OCI-LY3 (cell line): ENCODE measurements at regions not wholly inside any gene's neighbourhood (a gene's known extent, or its start where the extent isn't known, plus 50 kb on each side); places are given as distances from the start of the nearest gene placed in this dataset.

Experiments used
- H2AFZ ChIP-seq: fragments of 200-600, 300-600 bp; shearing (Covaris generic); 2 replicates; pipeline ENCODE4 v1.6.0; 2014; ENCODE audit warnings: antibody characterized with exemption, low read depth, low read length
- H3K27ac ChIP-seq: fragments of 200-600, 300-600 bp; sonication (generic); 2 replicates; pipeline ENCODE4 v1.5.1; 2014; ENCODE audit warnings: mild to moderate bottlenecking, low read length, moderate library complexity, mixed read lengths
- H3K27me3 ChIP-seq: fragments of 200-600, 300-600 bp; sonication (generic); 2 replicates; pipeline ENCODE4 v1.6.1; 2014; ENCODE audit warnings: low read depth, low read length, mixed read lengths
- H3K36me3 ChIP-seq: fragments of 200-600, 300-600 bp; sonication (generic); replicated peaks from 2 replicates; pipeline ENCODE3; 2014; ENCODE audit warnings: low read depth, low read length, mixed read lengths
- H3K4me1 ChIP-seq: fragments of 300-600, 200-600 bp; sonication (generic); 2 replicates; pipeline ENCODE4 v1.6.1; 2014; ENCODE audit warnings: low read length, mixed read lengths
- H3K4me2 ChIP-seq: fragments of 200-600, 300-600 bp; sonication (generic); 2 replicates; pipeline ENCODE4 v1.6.1; 2014; ENCODE audit warnings: low read length, mixed read lengths
- H3K4me3 ChIP-seq: fragments of 300-600, 200-600 bp; sonication (generic); 2 replicates; pipeline ENCODE4 v1.5.1; 2014; ENCODE audit warnings: antibody characterized with exemption, mild to moderate bottlenecking, low read length, moderate library complexity
- H3K79me2 ChIP-seq: fragments of 300-600, 200-600 bp; shearing (Covaris generic); 2 replicates; pipeline ENCODE4 v1.6.1; 2014; ENCODE audit warnings: mild to moderate bottlenecking, low read length, mixed read lengths
- H3K9ac ChIP-seq: fragments of 300-600, 200-600 bp; shearing (Covaris generic); 2 replicates; pipeline ENCODE4 v1.6.0; 2014; ENCODE audit warnings: mild to moderate bottlenecking, low read length, moderate library complexity
- H3K9me3 ChIP-seq: fragments of 200-600, 300-600 bp; shearing (Covaris generic); 2 replicates; pipeline ENCODE4 v1.6.1; 2014; ENCODE audit warnings: low read length, mixed read lengths; ENCODE audit not compliant: insufficient read depth
- H4K20me1 ChIP-seq: fragments of 200-600, 300-600 bp; sonication (generic); 2 replicates; pipeline ENCODE4 v1.6.1; 2016; ENCODE audit warnings: low read length, mixed read lengths; ENCODE audit not compliant: insufficient read depth
- CTCF ChIP-seq: fragments of 200-600, 300-600 bp; sonication (generic); IDR thresholded peaks from 2 replicates; pipeline ENCODE4 v1.5.1; 2014; ENCODE audit warnings: antibody characterized with exemption, low read length, low read depth
- EZH2phosphoT487 ChIP-seq: fragments of 200-600 bp; shearing (Covaris generic); IDR thresholded peaks from 2 replicates; pipeline ENCODE4 v1.6.1; 2018; ENCODE audit warnings: antibody characterized with exemption, mixed run types, low read depth

DNA sequence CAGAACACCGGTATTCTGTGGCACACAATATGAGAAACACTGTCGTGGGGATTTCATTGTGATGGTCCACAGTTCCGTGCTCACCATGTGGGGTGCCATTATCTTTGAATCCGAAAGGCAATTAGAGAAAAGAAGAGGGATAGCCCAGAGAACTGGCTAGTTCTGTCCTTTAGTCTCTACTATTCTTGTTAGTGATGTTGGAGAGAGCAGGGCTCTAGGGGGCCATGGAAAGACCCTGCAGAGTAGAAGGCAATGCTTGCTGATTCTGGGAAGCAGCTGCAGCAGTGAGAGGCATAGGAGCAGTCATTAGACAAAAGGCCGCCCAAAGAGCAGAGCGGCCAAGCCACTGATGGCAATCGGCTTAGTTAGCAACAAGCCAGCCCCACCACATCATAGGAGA, 146.3 kb downstream of the TSEN15 start:
- H3K9me3 ChIP-seq: no peaks in the 10 kb centered on the region
- H3K27ac ChIP-seq: no peak overlapping the region
- no peaks in the 10 kb centered on the region for H3K36me3 ChIP-seq
- H3K9ac ChIP-seq: no peak overlapping the region
- H3K4me1 ChIP-seq: no peaks in the 10 kb centered on the region
- no peak overlapping the region for H3K4me2 ChIP-seq
- H3K79me2 ChIP-seq: no peaks in the 10 kb centered on the region
- H3K27me3 ChIP-seq: 0 out of 2 replicates have a peak, but pooled peaks cover 8% of the 10 kb centered on the region
- TF ChIP-seq EZH2phosphoT487 (no peak), CTCF (no peak)
- H3K4me3 ChIP-seq: no peak overlapping the region
- no peak overlapping the region for H2AFZ ChIP-seq
- no peaks in the 10 kb centered on the region for H4K20me1 ChIP-seq

- Histone ChIP-seq H3K4me3 (no peak overlapping the region), H4K20me1 (no peaks in the 10 kb centered on the region), H3K79me2 (no peaks in the 10 kb centered on the region), H3K9ac (no peak overlapping the region), H3K4me2 (no peak overlapping the region), H3K27ac (no peak overlapping the region), H3K4me1 (no peaks in the 10 kb centered on the region), H2AFZ (no peak overlapping the region), H3K9me3 (no peaks in the 10 kb centered on the region), H3K36me3 (no peaks in the 10 kb centered on the region), H3K27me3 (0 out of 2 replicates have a peak, but pooled peaks cover 2% of the 10 kb centered on the region)
- no peak for TF ChIP-seq EZH2phosphoT487
- TF ChIP-seq CTCF: no peak
Observed at GRCh38 chr1:184199036-184199435, 147.5 kb downstream of the TSEN15 start.

GRCh38 chr1:184199438-184200085, 148.0 kb downstream of the TSEN15 start:
- Histone ChIP-seq H3K9ac (no peak overlapping the region), H3K27me3 (0 out of 2 replicates have a peak, but pooled peaks cover 2% of the 10 kb centered on the region), H3K9me3 (no peaks in the 10 kb centered on the region), H3K79me2 (no peaks in the 10 kb centered on the region), H3K4me1 (no peaks in the 10 kb centered on the region), H3K27ac (no peak overlapping the region), H3K4me2 (no peak overlapping the region), H3K4me3 (no peak overlapping the region), H3K36me3 (no peaks in the 10 kb centered on the region), H2AFZ (no peak overlapping the region), H4K20me1 (no peaks in the 10 kb centered on the region)
- TF ChIP-seq CTCF: no peak
- TF ChIP-seq EZH2phosphoT487: no peak

GRCh38 chr1:184208622-184209021, 157.1 kb downstream of the TSEN15 start:
- Histone ChIP-seq H3K4me2 (no peak overlapping the region), H3K27me3 (0 out of 2 replicates have a peak, but pooled peaks cover 4% of the 10 kb centered on the region), H2AFZ (no peak overlapping the region), H4K20me1 (no peaks in the 10 kb centered on the region), H3K4me3 (no peak overlapping the region), H3K9ac (no peak overlapping the region), H3K79me2 (no peaks in the 10 kb centered on the region), H3K36me3 (no peaks in the 10 kb centered on the region), H3K9me3 (no peaks in the 10 kb centered on the region), H3K4me1 (peaks cover 19% of the 10 kb centered on the region), H3K27ac (no peak overlapping the region)
- no peak for TF ChIP-seq CTCF
- TF ChIP-seq EZH2phosphoT487: no peak
